Fibroblast of pulmonary artery (primary cell): ENCODE measurements at regions not wholly inside any gene's neighbourhood (a gene's known extent, or its start where the extent isn't known, plus 50 kb on each side); places are given as distances from the start of the nearest gene placed in this dataset.

Experiments
- DNase-seq: peaks from one replicate; pipeline ENCODE4 v3.0.0-alpha.2; 2010; ENCODE audit warnings: low read depth
- H3K4me3 ChIP-seq: replicated peaks from 2 replicates; pipeline ENCODE4 v1.5.1; 2011; ENCODE audit warnings: low read depth, mild to moderate bottlenecking, control low read depth, low read length, moderate library complexity
- TF ChIP-seq, protein P1 (sequence below): IDR thresholded peaks from 2 replicates; pipeline ENCODE4 v1.5.1; 2011; ENCODE audit warnings: mild to moderate bottlenecking, control low read depth, low read length, inconsistent platforms; ENCODE audit errors: missing control alignments

DNA sequence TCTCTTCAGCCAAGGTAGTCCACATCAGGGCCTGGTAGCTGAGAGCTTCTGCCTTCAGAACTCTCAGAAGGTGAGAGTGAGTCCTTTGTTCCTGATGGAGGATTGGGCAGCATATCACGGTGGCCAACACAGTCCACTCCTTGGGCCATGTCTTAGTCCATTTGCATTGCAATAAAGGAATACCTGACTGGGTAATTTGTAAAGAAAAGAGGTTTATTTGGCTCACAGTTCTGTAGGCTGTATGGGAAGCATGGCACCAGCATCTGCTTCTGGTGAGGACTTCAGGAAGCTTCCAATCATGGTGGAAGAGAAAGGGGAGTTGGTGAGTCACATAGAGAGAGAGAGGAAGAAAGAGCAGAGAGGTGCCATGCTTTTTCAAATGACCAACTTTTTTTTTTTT, 98.8 kb downstream of the ADCYAP1 start:
- no peak for DNase-seq
- no peak overlapping the region for H3K4me3 ChIP-seq
- TF ChIP-seq, protein P1, sequence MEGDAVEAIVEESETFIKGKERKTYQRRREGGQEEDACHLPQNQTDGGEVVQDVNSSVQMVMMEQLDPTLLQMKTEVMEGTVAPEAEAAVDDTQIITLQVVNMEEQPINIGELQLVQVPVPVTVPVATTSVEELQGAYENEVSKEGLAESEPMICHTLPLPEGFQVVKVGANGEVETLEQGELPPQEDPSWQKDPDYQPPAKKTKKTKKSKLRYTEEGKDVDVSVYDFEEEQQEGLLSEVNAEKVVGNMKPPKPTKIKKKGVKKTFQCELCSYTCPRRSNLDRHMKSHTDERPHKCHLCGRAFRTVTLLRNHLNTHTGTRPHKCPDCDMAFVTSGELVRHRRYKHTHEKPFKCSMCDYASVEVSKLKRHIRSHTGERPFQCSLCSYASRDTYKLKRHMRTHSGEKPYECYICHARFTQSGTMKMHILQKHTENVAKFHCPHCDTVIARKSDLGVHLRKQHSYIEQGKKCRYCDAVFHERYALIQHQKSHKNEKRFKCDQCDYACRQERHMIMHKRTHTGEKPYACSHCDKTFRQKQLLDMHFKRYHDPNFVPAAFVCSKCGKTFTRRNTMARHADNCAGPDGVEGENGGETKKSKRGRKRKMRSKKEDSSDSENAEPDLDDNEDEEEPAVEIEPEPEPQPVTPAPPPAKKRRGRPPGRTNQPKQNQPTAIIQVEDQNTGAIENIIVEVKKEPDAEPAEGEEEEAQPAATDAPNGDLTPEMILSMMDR, result no peak

DNA sequence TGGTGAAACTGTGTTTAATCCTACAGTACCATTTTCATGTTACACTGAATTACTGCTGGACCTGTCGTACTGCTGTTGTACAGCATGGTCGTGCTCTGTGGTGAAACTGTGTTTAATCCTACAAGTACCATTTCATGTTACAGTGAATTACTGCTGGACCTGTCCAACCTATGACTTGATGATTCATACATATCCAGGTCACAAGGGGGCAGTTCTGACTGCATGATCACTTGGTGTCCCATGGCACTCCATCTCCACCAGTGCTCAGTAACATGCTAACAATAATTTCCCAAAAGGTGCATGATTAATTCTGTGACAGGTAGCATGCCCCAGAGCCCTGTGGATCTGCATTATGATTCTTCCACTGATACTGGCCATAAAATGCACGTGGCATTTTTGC, 101.6 kb downstream of the ADCYAP1 start:
- TF ChIP-seq, protein P1, result no peak
- no peak overlapping the region for H3K4me3 ChIP-seq
- no peak for DNase-seq

DNA sequence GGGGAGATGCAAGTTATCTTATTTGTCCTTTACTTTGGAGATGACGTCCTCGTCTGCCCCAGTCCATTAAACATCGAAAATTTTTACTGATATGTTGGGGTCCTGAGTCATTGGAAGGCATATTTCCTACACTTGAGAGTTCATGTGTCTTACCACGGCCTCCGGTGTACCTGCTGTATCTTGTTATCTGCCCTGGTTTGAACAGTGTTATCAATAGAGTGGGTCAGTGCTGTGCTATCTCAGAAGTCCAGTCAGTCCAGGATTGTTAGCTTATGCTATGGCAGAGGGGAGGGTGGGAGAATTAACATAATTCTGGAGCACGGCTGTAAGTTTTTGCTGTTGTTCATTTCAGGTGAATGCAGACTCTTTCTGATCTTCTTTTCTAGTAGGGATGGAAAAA, 102.3 kb downstream of the ADCYAP1 start:
- TF ChIP-seq, protein P1, result no peak
- no peak overlapping the region for H3K4me3 ChIP-seq
- DNase-seq, result no peak

DNA sequence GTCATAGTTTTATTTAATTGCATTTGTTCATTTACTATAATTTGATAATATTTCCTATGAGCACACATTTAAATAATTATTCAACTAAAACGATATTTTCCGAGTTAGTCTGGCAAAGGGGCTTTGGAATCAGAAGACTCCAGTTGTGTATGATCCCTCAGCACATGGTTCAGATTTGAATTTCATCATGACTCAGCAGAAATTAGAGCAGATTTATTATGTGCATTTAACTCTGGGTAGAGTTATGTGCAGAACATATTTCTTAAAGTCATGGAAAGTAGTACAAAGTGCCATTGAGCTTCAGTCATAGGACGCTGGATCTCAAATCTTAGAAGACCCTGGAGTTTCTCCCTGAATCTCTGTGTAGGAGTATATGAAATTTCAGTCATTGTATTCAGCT, 106.7 kb downstream of the ADCYAP1 start:
- H3K4me3 ChIP-seq, result no peak overlapping the region
- TF ChIP-seq, protein P1, result no peak
- no peak for DNase-seq

DNA sequence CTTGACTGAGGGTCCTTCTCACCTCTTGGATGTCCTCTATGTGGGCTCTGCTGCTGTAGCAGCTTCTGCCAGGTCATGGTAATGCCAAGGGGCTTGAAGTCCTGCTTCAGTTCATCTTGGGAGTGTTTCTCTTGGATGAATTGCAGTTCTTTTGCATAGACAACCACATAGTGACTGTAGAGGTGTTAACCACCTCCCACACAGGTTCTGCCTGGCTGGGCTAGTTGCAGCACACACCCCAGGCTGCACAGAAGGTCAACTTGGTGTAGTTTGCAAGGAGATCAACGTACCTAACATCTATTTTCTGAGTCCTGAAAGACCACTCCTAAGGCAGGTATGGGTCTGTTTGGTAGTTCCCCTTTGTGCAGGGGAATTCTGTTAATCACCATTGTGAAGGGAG, 108.1 kb downstream of the ADCYAP1 start:
- TF ChIP-seq, protein P1, result no peak
- no peak for DNase-seq
- H3K4me3 ChIP-seq, result no peak overlapping the region

DNA sequence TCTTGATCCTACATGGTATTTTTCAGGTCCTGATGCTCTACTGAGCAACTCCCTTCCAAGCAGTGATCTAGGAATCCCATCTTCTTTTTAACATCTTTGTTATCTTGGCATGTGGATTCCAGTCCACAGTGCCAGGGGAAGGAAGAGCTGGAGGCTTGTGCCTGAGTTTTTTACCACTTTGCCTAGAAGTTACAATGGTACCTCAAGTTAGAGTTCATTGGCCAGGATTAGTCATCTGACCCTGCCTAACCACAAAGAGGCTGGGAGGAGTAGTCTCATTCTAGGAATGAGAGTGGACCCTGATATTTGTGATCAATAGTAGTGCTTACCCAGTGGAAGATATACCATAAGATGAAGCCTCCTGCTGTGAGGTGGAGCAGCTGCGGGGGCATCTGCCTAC, 109.3 kb downstream of the ADCYAP1 start:
- TF ChIP-seq, protein P1, result no peak
- no peak for DNase-seq
- no peak overlapping the region for H3K4me3 ChIP-seq

DNA sequence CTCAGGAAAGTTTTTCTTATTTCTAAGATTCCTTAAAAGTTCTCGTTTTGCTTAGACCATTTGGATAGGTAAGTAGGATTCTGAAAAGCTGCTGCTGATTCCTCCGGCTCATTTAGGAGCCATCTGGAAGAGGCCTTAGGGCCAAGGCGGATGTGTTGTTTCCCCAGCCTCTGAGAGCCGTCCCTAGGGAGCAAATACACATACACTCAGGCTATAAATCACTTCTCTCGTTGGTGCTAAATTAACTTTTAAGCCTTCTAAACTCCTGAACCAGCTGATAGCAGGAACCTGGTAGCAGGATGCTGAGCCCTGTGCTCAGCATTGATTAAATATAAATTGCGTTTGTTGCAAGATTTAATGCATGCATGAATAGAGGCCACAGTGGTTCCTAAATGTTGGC, 109.8 kb downstream of the ADCYAP1 start:
- TF ChIP-seq, protein P1, result no peak
- no peak for DNase-seq
- no peak overlapping the region for H3K4me3 ChIP-seq
